ENCODE measurements at regions not wholly inside any gene's neighbourhood (a gene's known extent, or its start where the extent isn't known, plus 50 kb on each side); places are given as distances from the start of the nearest gene placed in this dataset.

DNA sequence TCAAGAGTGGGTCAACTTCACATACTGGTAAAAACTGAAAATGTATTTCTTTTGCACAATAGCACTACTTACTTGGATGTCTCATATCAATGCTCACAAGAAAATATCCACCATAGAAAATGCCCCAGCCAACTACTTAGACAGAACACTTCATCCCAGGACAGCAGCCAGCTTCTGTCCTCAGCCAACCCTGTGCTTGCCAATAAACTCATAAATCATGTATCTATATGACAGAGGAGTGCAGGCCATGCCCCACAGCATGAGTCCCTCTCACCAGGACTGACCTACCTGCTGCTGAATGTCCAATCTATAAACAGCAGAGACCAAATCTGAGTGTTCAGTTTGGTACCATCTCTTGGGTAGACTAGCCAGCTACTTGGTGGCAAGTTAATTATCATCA, 179.3 kb downstream of the OMA1 start:
- no peak for TF ChIP-seq EGR1 (IDR thresholded peaks at IDR 0.05)
- TF ChIP-seq, protein P1, sequence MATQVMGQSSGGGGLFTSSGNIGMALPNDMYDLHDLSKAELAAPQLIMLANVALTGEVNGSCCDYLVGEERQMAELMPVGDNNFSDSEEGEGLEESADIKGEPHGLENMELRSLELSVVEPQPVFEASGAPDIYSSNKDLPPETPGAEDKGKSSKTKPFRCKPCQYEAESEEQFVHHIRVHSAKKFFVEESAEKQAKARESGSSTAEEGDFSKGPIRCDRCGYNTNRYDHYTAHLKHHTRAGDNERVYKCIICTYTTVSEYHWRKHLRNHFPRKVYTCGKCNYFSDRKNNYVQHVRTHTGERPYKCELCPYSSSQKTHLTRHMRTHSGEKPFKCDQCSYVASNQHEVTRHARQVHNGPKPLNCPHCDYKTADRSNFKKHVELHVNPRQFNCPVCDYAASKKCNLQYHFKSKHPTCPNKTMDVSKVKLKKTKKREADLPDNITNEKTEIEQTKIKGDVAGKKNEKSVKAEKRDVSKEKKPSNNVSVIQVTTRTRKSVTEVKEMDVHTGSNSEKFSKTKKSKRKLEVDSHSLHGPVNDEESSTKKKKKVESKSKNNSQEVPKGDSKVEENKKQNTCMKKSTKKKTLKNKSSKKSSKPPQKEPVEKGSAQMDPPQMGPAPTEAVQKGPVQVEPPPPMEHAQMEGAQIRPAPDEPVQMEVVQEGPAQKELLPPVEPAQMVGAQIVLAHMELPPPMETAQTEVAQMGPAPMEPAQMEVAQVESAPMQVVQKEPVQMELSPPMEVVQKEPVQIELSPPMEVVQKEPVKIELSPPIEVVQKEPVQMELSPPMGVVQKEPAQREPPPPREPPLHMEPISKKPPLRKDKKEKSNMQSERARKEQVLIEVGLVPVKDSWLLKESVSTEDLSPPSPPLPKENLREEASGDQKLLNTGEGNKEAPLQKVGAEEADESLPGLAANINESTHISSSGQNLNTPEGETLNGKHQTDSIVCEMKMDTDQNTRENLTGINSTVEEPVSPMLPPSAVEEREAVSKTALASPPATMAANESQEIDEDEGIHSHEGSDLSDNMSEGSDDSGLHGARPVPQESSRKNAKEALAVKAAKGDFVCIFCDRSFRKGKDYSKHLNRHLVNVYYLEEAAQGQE (IDR thresholded peaks at IDR 0.05; ENCODE audit: low read depth): no peak
- no peak for TF ChIP-seq ZBTB7A (IDR thresholded peaks at IDR 0.05; ENCODE audit: low read depth)
- no peak for TF ChIP-seq EP300 (IDR thresholded peaks at IDR 0.05; ENCODE audit: borderline replicate concordance)
- no peak for TF ChIP-seq TEAD4 (IDR thresholded peaks at IDR 0.05)

Data from Ishikawa (cell line).